ENCODE measurements at regions not wholly inside any gene's neighbourhood (a gene's known extent, or its start where the extent isn't known, plus 50 kb on each side); places are given as distances from the start of the nearest gene placed in this dataset.

DNA sequence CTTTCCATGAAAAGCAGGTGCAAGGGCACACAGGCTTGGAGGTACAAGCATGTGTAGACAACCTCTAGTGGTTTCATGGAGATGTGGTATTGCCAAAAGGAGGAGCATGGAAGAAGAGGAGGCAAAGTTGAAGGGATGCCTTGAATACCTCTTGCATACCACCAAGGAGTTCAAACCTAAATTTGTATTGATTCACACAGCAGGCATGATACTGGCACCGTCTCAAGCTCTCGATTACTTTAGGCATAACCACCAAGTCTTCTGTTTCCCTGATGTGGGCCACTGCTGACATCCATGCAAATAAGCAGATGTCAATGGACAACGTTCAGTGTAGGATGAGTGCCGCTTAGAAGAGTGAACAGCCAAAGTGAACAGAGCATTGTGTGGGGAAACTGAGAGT is 87.1 kb downstream of the SCN11A start:
- no peak for DNase-seq
- H3K14ac ChIP-seq (replicated peaks; ENCODE audit: low read depth, low read length) = no peak overlapping the region
- no peak overlapping the region for H3K4me2 ChIP-seq (ENCODE audit: low read depth, low read length)
- no peak overlapping the region for H3K9ac ChIP-seq (ENCODE audit: low read depth, low read length)
- H4K20me1 ChIP-seq (ENCODE audit: insufficient read depth, low read length) = no peaks in the 10 kb centered on the region
- in situ Hi-C loops (cut with MboI; ENCODE audit: low sequenced_read_pairs) = no loop called here
- no peak overlapping the region for H3K27ac ChIP-seq (ENCODE audit: insufficient read depth, low read length)
- H2BK120ac ChIP-seq (ENCODE audit: low read depth, low read length) = no peak overlapping the region
- no peaks in the 10 kb centered on the region for H3K9me3 ChIP-seq (ENCODE audit: control insufficient read depth, insufficient read depth, low read length)
- BruUV-seq (replicated peaks) = no TSS peak
- H3K36me3 ChIP-seq (ENCODE audit: control insufficient read depth, insufficient read depth, low read length) = no peaks in the 10 kb centered on the region
- H3K27me3 ChIP-seq (ENCODE audit: control insufficient read depth, insufficient read depth, low read length) = peaks cover 2% of the 10 kb centered on the region; the same call in 1 of the 2 replicates
- no peaks in the 10 kb centered on the region for H3K79me1 ChIP-seq (ENCODE audit: low read depth in 1 of 2, low read length in 2 of 2)
- no peak overlapping the region for H3K4ac ChIP-seq (ENCODE audit: low read depth, low read length)
- no peak overlapping the region for H3K18ac ChIP-seq (ENCODE audit: low read depth, low read length)
- H2AK5ac ChIP-seq (ENCODE audit: low read depth, low read length) = no peak overlapping the region
- TF ChIP-seq USF2 (IDR thresholded peaks at IDR 0.05; ENCODE audit: low read depth, low read length) (no peak), MAZ (IDR thresholded peaks at IDR 0.05; ENCODE audit: borderline replicate concordance, low read depth, low read length) (no peak)
- ChIA-PET POLR2A (ENCODE audit: unreplicated experiment) (no interaction called here), CTCF (interaction anchor here (0.6 kb wide), 1 partner anchor 45 kb away, joined by 8 read pairs; no protein-coding TSS in a partner anchor)
- ATAC-seq (ENCODE audit: low read depth) = no peak
- H3K9me1 ChIP-seq (ENCODE audit: insufficient read depth, low read length) = peaks cover 2% of the 10 kb centered on the region; the same call in 1 of the 2 replicates
- no peak overlapping the region for H4K91ac ChIP-seq (ENCODE audit: insufficient read depth, low read depth, low read length)
- no peak overlapping the region for H2BK20ac ChIP-seq (ENCODE audit: low read depth, low read length)
- no peak overlapping the region for H4K5ac ChIP-seq (ENCODE audit: low read depth, low read length)
- no peak overlapping the region for H2AK9ac ChIP-seq (replicated peaks; ENCODE audit: low read depth, low read length, poor library complexity)
- intact Hi-C loops (cut with micrococcal nuclease) = no loop called here
- no peak overlapping the region for H3K23ac ChIP-seq (ENCODE audit: low read depth, low read length)
- no peak overlapping the region for H4K8ac ChIP-seq (ENCODE audit: low read depth in 2 of 2, low read length in 2 of 2)
- H2BK15ac ChIP-seq (ENCODE audit: low read depth, low read length) = no peak overlapping the region
- H3K4me3 ChIP-seq (ENCODE audit: insufficient read depth, low read depth, low read length) = no peak overlapping the region
- no peak overlapping the region for H3K56ac ChIP-seq (ENCODE audit: extremely low read depth, insufficient read depth, low read length)
- dilution Hi-C loops (cut with HindIII; ENCODE audit: low sequenced_read_pairs, unreplicated experiment) = no loop called here
- no peak overlapping the region for H2AFZ ChIP-seq (replicated peaks; ENCODE audit: low read length, poor library complexity)
- H2BK5ac ChIP-seq (ENCODE audit: low read depth, low read length, poor library complexity, severe bottlenecking) = no peak overlapping the region
- WGBS, 2 experiments (ENCODE audit: extremely low coverage in 2 of 2, insufficient read length in 1 of 2) = 83% methylated on average over 2 of the region's 4 CpGs; no CpG with 5 or more reads in 1 of the 2 experiments
- peaks cover 5% of the 10 kb centered on the region for H3K4me1 ChIP-seq (ENCODE audit: control insufficient read depth, insufficient read depth, low read length)

Data from IMR-90 (cell line).